Activated CD4-positive, alpha-beta T cell treated with anti-CD3 and anti-CD28 coated beads, Interleukin-2, amount 50 U/mL, for 4 hours (primary cell): ENCODE measurements at regions not wholly inside any gene's neighbourhood (a gene's known extent, or its start where the extent isn't known, plus 50 kb on each side); places are given as distances from the start of the nearest gene placed in this dataset.
"Not testable (repeated sequence)": the region's sequence is repeated elsewhere in the genome, so short reads cannot be mapped to it uniquely, and the experiment has no call there.

Experiments
- DNase-seq, 2 experiments: peaks; one replicate each; pipeline ENCODE4 v3.0.0-alpha.2; 2020

GRCh38 chr11:127804747-127805400 lies 782.5 kb downstream of the ETS1 start:
- no peak for DNase-seq

- no peak for DNase-seq
These were observed 783.6 kb downstream of the ETS1 start for GRCh38 chr11:127803755-127804154.

DNA sequence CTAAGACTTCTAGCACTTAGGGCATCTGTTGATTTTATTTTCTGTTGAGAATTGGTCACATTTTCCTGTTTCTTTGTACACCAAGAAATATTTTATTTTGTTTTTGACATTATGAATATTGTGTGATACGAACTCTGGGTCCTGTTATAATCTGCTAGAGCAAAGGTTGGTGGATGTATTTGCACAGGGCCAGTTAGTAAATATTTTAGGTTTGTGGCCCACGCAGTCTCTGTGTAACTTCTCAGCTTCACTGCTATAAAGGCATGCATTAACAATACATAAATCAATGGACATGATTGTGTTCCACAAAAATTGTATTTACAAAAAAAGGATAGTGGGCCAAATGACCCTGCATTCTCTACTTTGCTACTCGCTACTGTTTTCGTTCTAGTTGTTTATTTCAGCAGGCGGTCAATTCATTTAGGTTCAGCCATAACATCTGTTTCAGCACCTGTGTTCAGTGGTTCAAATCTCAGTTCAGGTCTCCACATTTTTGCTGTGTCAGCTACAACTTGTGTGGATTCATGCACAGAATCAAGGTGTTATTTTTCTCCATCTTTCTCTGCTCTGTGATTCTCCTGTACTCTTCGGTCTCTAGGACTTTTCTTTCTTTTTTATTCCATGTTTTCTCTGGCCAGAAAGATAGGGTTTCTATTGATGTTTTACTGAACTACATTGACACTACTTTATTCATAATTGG lies 786.2 kb downstream of the ETS1 start:
- DNase-seq, result no peak

DNA sequence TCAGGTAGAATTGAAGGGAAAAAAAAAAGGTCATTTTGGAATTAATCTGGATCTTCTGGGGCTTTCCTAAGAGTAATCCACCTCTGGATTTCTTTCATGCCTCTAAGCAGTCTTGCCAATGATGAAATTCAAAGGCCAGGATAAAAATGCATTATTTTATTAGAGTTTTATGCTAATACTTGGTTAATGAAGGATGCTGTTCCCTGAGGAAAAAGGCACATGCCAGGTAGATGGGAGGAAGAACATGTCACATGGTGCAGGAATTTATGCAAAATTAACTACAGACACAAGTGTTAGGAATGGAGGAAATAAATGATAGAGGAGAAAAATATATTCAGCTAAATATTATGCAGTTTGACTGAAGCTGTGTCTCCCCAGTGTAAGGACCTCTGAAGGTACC lies 792.0 kb downstream of the ETS1 start:
- DNase-seq, result no peak

- DNase-seq, result no peak
These were observed 791.3 kb upstream of the KIRREL3 start for GRCh38 chr11:127791844-127792243.

- DNase-seq, result no peak
These were observed 790.0 kb upstream of the KIRREL3 start for GRCh38 chr11:127790592-127790991.

GRCh38 chr11:127789927-127790326 lies 789.4 kb upstream of the KIRREL3 start:
- no peak for DNase-seq

DNA sequence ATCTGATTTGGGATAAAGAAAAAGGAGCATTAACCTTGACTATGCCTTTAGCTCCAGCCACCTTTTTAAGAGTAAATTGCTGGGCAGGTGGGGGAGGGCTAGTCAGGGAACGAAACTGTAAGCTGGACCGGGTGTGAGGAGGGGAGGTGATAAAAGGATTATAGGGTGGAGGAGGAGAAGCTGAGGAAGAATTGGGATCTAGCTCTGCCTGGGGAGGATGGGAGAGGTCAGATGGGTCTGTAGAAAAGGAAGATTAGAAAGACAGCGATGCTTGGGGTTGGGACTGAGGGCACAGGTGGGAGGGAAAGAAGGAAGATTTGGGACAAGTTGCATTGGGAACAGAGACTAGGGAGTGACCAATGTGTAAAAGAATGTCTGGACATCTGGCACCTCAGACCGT lies 772.4 kb upstream of the KIRREL3 start:
- not testable (repeated sequence) for DNase-seq

- not testable (repeated sequence) for DNase-seq
These were observed 768.4 kb upstream of the KIRREL3 start for GRCh38 chr11:127768931-127769330.

DNA sequence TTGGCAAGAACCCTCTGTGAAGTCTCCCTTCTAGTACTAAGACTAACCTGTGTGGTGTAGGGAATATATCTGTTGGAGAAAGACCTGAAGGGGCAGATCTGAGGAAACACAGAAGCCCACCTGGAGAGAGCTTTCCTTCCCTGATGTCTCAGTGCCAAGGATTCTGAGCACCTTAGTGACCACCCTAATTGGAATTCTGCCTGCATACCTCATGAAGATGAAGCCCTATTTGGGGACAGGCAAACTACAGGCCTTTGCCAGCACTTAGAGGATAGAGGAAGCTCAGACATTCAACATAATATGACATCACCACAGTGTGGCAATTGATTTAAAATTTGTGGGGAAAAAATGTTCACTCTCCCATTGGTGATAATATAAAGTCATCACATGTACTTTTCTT lies 766.2 kb upstream of the KIRREL3 start:
- DNase-seq, result no peak

- no peak for DNase-seq
These were observed 738.3 kb upstream of the KIRREL3 start for GRCh38 chr11:127738771-127739286.

DNA sequence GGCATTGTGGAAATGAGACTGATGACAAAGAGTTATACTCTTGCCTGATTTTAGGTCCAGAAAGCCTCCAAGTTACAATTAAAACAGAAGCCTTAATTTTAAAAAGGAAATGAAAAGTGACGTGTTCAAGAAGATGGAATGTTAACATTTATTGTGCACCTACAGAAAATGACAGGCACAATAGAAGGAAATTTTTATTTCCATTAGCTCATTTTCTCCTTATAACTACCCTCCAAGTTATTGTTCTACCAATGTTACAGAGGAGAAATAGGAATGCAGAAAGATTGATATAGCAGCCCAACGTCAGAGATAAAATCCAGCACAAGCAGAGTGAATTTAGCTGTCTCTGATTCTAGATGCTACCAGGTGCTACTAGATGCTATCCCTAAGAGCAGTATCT lies 736.9 kb upstream of the KIRREL3 start:
- DNase-seq, result no peak

DNA sequence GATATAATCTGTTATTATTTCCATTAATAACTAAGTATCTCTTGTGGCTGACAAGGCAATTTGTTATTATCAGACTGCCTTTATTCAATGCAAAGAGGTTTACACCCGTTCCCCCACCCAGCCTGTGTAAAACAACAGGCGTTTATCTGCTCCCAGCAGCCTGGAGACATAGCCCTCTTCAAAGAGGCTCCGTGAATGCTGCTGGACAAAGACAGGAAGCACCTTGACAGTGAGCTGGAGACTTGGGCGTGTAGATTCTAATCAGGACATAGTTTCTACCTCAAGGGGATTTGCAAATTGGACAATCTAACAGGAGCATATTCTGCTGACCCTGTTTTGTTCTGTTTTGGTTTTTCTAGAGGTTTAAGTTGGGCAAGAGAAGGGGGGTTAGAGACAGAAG lies 733.0 kb upstream of the KIRREL3 start:
- DNase-seq, result no peak

GRCh38 chr11:127726367-127726766 lies 725.8 kb upstream of the KIRREL3 start:
- no peak for DNase-seq

- no peak for DNase-seq
These were observed 723.1 kb upstream of the KIRREL3 start for GRCh38 chr11:127723714-127724113.

DNA sequence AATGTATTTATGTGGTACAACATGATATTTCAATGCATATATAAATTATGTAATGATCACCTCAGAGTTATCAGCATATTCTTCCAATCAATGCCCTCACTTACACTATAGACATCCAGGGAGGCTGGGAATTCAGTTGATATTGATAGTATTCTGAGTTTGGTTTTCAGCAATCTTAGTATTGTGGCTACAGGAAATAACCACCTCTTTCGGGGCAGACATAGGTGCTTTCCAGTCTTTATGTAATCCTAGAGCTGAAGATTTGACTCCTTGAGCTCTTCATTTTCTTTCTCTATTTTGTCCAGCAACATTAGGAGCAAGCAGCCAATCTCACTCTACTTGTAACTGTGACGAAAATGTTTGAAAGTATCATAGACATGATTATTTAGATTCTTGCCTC lies 712.7 kb upstream of the KIRREL3 start:
- DNase-seq, result no peak

DNA sequence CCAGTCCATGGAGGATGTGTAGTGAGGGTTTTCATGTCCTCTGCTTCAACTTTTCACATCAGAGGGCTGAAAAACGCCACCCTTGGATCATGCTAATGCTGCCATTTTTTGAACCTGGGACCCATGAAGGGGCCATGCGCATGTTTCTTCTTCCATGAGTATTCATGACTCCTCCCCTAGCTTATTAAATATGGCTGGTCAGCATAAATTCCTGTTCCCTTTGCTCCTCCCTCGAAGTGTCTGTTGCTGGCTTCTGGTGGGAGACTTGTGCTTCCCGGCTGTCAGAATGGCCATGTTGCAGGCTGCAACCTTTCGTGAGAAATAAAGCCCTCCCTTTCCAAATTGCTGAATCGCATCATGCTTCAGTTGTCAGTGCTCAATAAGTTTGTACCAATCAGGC lies 711.2 kb upstream of the KIRREL3 start:
- no peak for DNase-seq

DNA sequence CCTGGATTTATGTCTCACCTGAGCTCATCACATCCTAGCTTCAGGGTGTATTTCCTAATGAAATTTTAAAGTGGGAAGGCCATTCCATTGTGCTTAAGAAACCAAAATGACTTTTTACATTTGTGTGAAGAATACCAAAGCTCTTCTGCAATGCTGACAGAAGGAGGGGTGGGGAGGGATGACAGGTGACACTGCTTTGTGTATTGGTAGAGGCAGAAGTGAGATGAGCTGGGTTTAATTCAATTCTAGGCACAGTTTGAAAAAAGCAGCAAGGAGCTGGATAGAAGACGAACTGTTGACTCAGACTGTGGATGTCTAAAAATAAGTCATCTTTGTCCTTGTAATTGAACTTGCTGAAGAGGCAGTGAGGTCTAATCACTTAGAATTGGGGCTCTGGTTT lies 710.3 kb upstream of the KIRREL3 start:
- DNase-seq, result no peak

- DNase-seq, result no peak
These were observed 709.4 kb upstream of the KIRREL3 start for GRCh38 chr11:127709960-127710359.

GRCh38 chr11:127693686-127694085 lies 693.1 kb upstream of the KIRREL3 start:
- DNase-seq, result no peak

GRCh38 chr11:127683321-127683720 lies 682.8 kb upstream of the KIRREL3 start:
- no peak for DNase-seq

GRCh38 chr11:127679816-127680545 lies 679.4 kb upstream of the KIRREL3 start:
- DNase-seq, result no peak

DNA sequence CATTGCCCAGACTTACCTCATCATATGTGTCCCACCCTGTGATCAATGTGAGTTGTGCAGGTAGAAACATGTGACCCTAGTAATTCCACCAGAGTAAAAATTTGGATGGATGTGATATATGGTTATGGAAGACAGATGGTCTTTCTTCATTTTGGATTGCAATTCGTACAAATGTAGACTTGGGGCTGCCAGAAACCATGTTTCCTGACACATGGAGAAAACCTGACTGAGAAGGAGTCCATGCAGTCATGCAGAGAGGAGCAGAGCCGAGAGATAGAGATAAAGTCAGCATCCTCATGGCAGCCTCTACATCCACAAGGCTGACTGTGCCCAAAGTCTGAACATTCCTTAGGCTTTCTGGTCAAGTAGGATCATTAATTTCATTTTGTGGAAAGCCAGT lies 678.1 kb upstream of the KIRREL3 start:
- no peak for DNase-seq
